Glomerular visceral epithelial cell (primary cell): ENCODE measurements at regions not wholly inside any gene's neighbourhood (a gene's known extent, or its start where the extent isn't known, plus 50 kb on each side); places are given as distances from the start of the nearest gene placed in this dataset.
"Not testable (repeated sequence)": the region's sequence is repeated elsewhere in the genome, so short reads cannot be mapped to it uniquely, and the experiment has no call there.

Experiments
- DNase-seq: peaks from one replicate; pipeline ENCODE4 v3.0.0-alpha.2; 2016; ENCODE audit errors: extremely low spot score

GRCh38 chr2:58376592-58376991 is 135.5 kb upstream of the FANCL start:
- DNase-seq = no peak

GRCh38 chr2:58369594-58369993 is 128.5 kb upstream of the FANCL start:
- no peak for DNase-seq

GRCh38 chr2:58364098-58364497 is 123.0 kb upstream of the FANCL start:
- DNase-seq = no peak

- DNase-seq = no peak
Measured at GRCh38 chr2:58358026-58358425, 116.9 kb upstream of the FANCL start.

- DNase-seq = no peak
Measured at GRCh38 chr2:58357521-58357920, 116.4 kb upstream of the FANCL start.

- DNase-seq = no peak
Measured at GRCh38 chr2:58354230-58354629, 113.1 kb upstream of the FANCL start.

GRCh38 chr2:58350484-58350883 is 109.4 kb upstream of the FANCL start:
- DNase-seq = no peak

- no peak for DNase-seq
Measured at GRCh38 chr2:58347810-58348209, 106.7 kb upstream of the FANCL start.

- DNase-seq = no peak
Measured at GRCh38 chr2:58341047-58341446, 99.9 kb upstream of the FANCL start.

- no peak for DNase-seq
Measured at GRCh38 chr2:58339548-58340243, 98.6 kb upstream of the FANCL start.

GRCh38 chr2:58336416-58336815 is 95.3 kb upstream of the FANCL start:
- no peak for DNase-seq

- no peak for DNase-seq
Measured at GRCh38 chr2:58334414-58334813, 93.3 kb upstream of the FANCL start.

GRCh38 chr2:58325296-58325895 is 84.3 kb upstream of the FANCL start:
- DNase-seq = not testable (repeated sequence)

- DNase-seq = no peak
Measured at GRCh38 chr2:58319481-58319880, 78.4 kb upstream of the FANCL start.

- DNase-seq = not testable (repeated sequence)
Measured at GRCh38 chr2:58318949-58319348, 77.8 kb upstream of the FANCL start.

- no peak for DNase-seq
Measured at GRCh38 chr2:58313926-58314325, 72.8 kb upstream of the FANCL start.

- DNase-seq = no peak
Measured at GRCh38 chr2:58308435-58308834, 67.3 kb upstream of the FANCL start.

GRCh38 chr2:58304843-58305242 is 63.7 kb upstream of the FANCL start:
- no peak for DNase-seq

GRCh38 chr2:58299123-58299522 is 58.0 kb upstream of the FANCL start:
- DNase-seq = no peak

GRCh38 chr2:58293056-58293455 is 51.9 kb upstream of the FANCL start:
- no peak for DNase-seq

GRCh38 chr2:58291726-58292438 is 50.8 kb upstream of the FANCL start:
- no peak for DNase-seq
